Posterior vena cava (tissue), 2 donors: ENCODE measurements at regions not wholly inside any gene's neighbourhood (a gene's known extent, or its start where the extent isn't known, plus 50 kb on each side); places are given as distances from the start of the nearest gene placed in this dataset.

Source experiments
- DNase-seq: peaks from one replicate; pipeline ENCODE4 v3.0.0-alpha.2; 2020; ENCODE audit warnings: low spot score
- intact Hi-C, 2 donors: fragments of 100-400 bp; cut with DNase I; formaldehyde crosslinking; loops; one replicate each; pipeline versions ENCODE4 v1.14.1 to v1.14.2; 2022 to 2023
- donor health status: DM: yes; HTN: yes; CAD: no.
- donor health status: DM: yes; HTN: yes; CAD: no.

GRCh38 chr11:43200031-43200430 is 111.8 kb upstream of the API5 start:
- no peak for DNase-seq
- intact Hi-C loops: no loop called here

DNA sequence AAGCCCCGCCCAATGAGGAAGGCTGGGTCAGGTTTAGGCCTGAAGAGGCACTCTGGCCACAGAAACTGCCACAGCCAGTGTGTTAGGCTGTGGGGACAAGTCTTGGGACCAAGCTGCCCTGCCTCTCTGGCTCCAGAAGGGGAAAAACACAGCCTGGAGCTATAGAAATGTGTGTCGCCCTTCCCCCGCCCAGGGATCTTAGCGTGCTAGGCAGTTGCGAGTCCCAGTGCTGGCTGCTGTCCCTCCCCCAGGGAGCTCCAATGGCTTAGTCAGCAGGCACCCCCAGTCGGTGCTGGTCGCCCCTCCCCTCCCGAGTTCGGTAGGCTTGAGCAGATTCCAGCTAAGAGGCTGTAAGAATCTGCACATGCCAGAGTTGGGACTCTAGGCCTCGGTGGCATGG is 99.5 kb upstream of the API5 start:
- intact Hi-C loops: no loop called here
- no peak for DNase-seq

- no peak for DNase-seq
- intact Hi-C loops: loop anchor here in 1 of 2 donors (2.0 kb wide), 1 partner anchor 70 kb away; no protein-coding TSS in a partner anchor
Measured at GRCh38 chr11:43214471-43214870, 97.3 kb upstream of the API5 start.

DNA sequence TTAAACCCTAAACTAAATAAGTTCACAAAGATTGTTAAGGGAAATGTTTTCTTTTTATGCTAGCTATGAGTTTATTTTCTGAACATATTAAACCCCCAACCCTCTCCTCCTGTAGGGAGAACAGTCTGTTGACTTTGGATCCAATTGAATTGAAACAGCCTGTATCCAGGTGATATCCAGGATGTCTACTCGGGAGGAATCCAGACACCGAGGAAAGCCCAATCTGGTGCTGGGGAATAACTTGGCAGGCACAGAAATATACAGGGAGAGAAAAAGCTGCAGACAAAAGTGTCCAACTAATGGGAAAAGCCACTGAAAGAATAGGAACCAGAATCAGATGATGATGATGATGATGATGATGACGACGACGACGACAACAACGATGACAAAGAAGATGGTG is 93.9 kb upstream of the API5 start:
- intact Hi-C loops: no loop called here

DNA sequence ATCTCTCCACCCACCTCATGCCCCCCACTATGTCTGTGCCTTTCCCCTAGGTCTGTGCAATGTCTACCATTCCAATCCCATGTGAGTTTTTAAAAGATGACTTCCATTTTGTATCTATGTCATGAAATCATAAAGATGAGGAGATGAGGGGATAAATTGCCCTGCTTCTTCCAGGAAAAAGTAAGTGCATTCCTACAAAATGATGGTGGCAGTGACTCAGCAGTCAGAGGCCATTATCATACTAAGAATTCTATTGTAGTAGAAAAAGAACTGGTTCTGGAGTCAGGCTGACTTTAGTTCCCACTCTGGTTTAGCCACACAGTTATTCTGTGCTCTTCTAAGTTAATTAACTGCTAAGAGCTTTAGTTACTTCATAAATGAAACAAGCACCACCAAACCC is 89.6 kb upstream of the API5 start:
- intact Hi-C loops: no loop called here
- no peak for DNase-seq

More for the DNA sequence above, 93.9 kb upstream of the API5 start:
- DNase-seq: no peak

DNA sequence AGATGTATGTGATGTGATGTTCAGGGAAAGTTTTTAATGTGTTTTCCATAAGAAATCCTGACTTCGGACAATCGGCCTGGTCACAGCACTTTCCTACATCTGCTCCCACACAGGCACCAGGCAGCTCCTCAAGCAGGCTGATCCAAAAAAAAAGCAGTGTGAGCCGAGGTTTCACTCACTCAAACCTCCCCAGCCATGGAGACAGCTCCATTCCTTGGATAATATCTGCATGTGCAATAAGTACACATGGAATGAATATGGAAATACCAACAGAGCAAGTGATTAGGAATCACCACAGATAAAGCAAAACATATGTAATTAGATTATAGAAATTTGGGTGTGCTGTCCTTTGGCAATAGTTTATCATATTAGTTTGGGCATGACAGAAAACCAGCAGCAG is 88.8 kb upstream of the API5 start:
- intact Hi-C loops: no loop called here
- no peak for DNase-seq

DNA sequence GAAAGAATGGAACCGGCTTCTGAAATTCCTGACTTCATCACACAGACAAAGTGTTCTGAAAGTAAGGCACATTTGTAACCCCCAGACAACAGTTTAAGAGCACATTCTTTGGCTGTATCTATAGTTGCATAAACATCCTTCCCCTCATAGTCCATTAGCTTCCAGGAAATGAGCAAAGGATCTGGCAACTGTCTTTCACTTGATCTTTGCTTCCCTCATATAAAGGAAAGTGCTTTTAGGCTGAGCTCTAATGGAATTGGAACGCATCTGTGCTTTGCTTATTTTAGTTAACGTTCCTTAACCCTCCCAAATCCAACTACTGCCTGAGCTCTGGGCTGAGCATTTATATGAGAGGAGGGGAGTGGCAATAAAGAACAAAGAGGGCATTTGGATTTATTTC is 76.9 kb upstream of the API5 start:
- DNase-seq: no peak
- intact Hi-C loops: no loop called here

- no peak for DNase-seq
- intact Hi-C loops: no loop called here
Measured at GRCh38 chr11:43238341-43238740, 73.5 kb upstream of the API5 start.

GRCh38 chr11:43239791-43240190 is 72.0 kb upstream of the API5 start:
- DNase-seq: no peak
- intact Hi-C loops: no loop called here

DNA sequence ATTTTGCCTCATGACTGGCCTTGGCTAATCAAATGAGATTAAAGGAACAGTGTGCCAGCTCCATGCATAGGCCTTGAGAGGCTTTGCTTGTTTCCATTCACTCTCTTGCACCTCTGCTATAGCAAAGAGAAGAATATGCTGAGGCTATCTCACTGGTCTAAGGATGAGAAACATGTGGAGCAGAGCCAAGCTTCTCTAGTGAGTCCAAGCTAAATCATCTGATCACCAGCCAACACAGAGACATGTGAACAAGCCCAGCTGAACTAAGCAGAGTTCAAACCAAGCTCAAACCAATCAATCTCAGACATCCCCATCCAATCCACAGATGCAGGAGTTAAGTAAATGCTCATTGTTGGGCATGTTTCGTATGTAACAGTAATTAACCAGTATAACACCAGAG is 69.4 kb upstream of the API5 start:
- no peak for DNase-seq
- intact Hi-C loops: no loop called here

GRCh38 chr11:43243927-43244326 is 67.9 kb upstream of the API5 start:
- intact Hi-C loops: no loop called here
- DNase-seq: no peak

DNA sequence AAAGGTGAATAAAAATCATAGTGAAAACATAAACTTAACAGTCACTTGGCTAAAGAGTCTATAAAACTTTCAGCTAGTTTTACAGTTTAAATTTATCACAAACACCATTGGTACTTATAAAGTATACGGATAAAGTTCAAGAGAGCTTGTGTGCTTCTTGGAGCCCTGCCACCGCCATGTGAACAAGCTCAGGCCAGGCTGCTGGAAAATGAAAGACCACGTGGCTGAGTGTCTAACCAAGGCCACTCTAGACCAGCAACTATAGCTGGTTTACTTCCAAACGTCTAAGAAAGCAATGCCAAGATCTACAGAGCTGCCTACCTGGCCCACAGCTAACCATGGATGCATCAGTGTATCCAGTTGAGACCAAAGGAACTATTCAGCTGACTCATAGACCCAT is 66.3 kb upstream of the API5 start:
- no peak for DNase-seq
- intact Hi-C loops: no loop called here

- intact Hi-C loops: no loop called here
- no peak for DNase-seq
Measured at GRCh38 chr11:43250309-43250708, 61.5 kb upstream of the API5 start.

- intact Hi-C loops: no loop called here
- no peak for DNase-seq
Measured at GRCh38 chr11:43261775-43262174, 50.0 kb upstream of the API5 start.
